Mesothelial cell of epicardium (in vitro differentiated cells): ENCODE measurements at regions not wholly inside any gene's neighbourhood (a gene's known extent, or its start where the extent isn't known, plus 50 kb on each side); places are given as distances from the start of the nearest gene placed in this dataset.

Source experiments
- DNase-seq, 2 experiments: peaks; one replicate each; pipeline ENCODE4 v3.0.0; 2021; ENCODE audit warnings: low spot score in 2 of 2; ENCODE audit not compliant: unreplicated experiment in 2 of 2
- H3K27ac Mint-ChIP-seq: 2 replicates; pipeline ENCODE4 v1.8.0; 2021; ENCODE audit warnings: mixed read lengths
- H3K27me3 Mint-ChIP-seq: 2 replicates; pipeline ENCODE4 v1.8.0; 2021; ENCODE audit warnings: low read depth, mixed read lengths
- H3K36me3 Mint-ChIP-seq: 2 replicates; pipeline ENCODE4 v1.8.0; 2021; ENCODE audit warnings: mixed read lengths
- H3K4me1 Mint-ChIP-seq: 2 replicates; pipeline ENCODE4 v1.8.0; 2021; ENCODE audit warnings: mixed read lengths
- H3K4me3 Mint-ChIP-seq: 2 replicates; pipeline ENCODE4 v1.8.0; 2021; ENCODE audit warnings: mild to moderate bottlenecking, moderate library complexity, mixed read lengths
- H3K9me3 Mint-ChIP-seq: 2 replicates; pipeline ENCODE4 v1.8.0; 2021; ENCODE audit warnings: mixed read lengths
- CTCF ChIP-seq: fragments of 200-600 bp; sonication (generic); IDR thresholded peaks from one replicate; pipeline ENCODE4 v1.5.0; 2021; ENCODE audit warnings: antibody characterized with exemption; ENCODE audit not compliant: unreplicated experiment

GRCh38 chr9:8221462-8221861 lies 421.9 kb upstream of the DMAC1 start:
- Mint-ChIP-seq H3K27ac (no peak overlapping the region), H3K4me1 (peaks cover 6% of the 10 kb centered on the region), H3K27me3 (no peaks in the 10 kb centered on the region), H3K9me3 (peaks cover 17% of the 10 kb centered on the region), H3K36me3 (no peaks in the 10 kb centered on the region), H3K4me3 (no peak overlapping the region)
- DNase-seq, result no peak
- TF ChIP-seq CTCF, result no peak

GRCh38 chr9:8208465-8208864 lies 408.9 kb upstream of the DMAC1 start:
- TF ChIP-seq CTCF, result no peak
- Mint-ChIP-seq H3K9me3 (peaks cover 3% of the 10 kb centered on the region), H3K27ac (no peak overlapping the region), H3K4me1 (no peaks in the 10 kb centered on the region), H3K4me3 (no peak overlapping the region), H3K36me3 (no peaks in the 10 kb centered on the region), H3K27me3 (peaks cover 6% of the 10 kb centered on the region)
- DNase-seq, result no peak

GRCh38 chr9:8207596-8207995 lies 408.0 kb upstream of the DMAC1 start:
- no peak for TF ChIP-seq CTCF

GRCh38 chr9:8206720-8207119 lies 407.1 kb upstream of the DMAC1 start:
- Mint-ChIP-seq H3K9me3 (peaks cover 9% of the 10 kb centered on the region), H3K4me1 (no peaks in the 10 kb centered on the region), H3K27ac (no peak overlapping the region), H3K27me3 (peaks cover 6% of the 10 kb centered on the region), H3K4me3 (no peak overlapping the region), H3K36me3 (no peaks in the 10 kb centered on the region)
- no peak for DNase-seq
- TF ChIP-seq CTCF, result no peak

More at GRCh38 chr9:8207596-8207995, 408.0 kb upstream of the DMAC1 start:
- DNase-seq, result no peak
- peaks cover 6% of the 10 kb centered on the region for H3K27me3 Mint-ChIP-seq
- H3K4me1 Mint-ChIP-seq, result no peaks in the 10 kb centered on the region
- no peak overlapping the region for H3K4me3 Mint-ChIP-seq
- no peak overlapping the region for H3K27ac Mint-ChIP-seq
- H3K9me3 Mint-ChIP-seq, result peaks cover 5% of the 10 kb centered on the region
- H3K36me3 Mint-ChIP-seq, result no peaks in the 10 kb centered on the region

GRCh38 chr9:8205576-8205975 lies 406.0 kb upstream of the DMAC1 start:
- Mint-ChIP-seq H3K4me1 (no peaks in the 10 kb centered on the region), H3K9me3 (peaks cover 11% of the 10 kb centered on the region), H3K4me3 (no peak overlapping the region), H3K36me3 (no peaks in the 10 kb centered on the region), H3K27ac (no peak overlapping the region), H3K27me3 (peaks cover 6% of the 10 kb centered on the region)
- TF ChIP-seq CTCF, result no peak
- DNase-seq, result no peak

GRCh38 chr9:8189881-8190280 lies 390.3 kb upstream of the DMAC1 start:
- Mint-ChIP-seq H3K27ac (no peak overlapping the region), H3K4me3 (no peak overlapping the region), H3K9me3 (peaks cover 37% of the 10 kb centered on the region), H3K4me1 (no peaks in the 10 kb centered on the region), H3K36me3 (peaks cover 3% of the 10 kb centered on the region), H3K27me3 (no peaks in the 10 kb centered on the region)
- DNase-seq, result no peak
- no peak for TF ChIP-seq CTCF
